GM23338 (cell line): ENCODE measurements at regions not wholly inside any gene's neighbourhood (a gene's known extent, or its start where the extent isn't known, plus 50 kb on each side); places are given as distances from the start of the nearest gene placed in this dataset.

Experiments
- ATAC-seq: fragments of 200-7000 bp; cut with Tn5 transposase; 3 replicates; pipeline ENCODE4 v1.9.1; 2020
- DNase-seq: peaks from one replicate; pipeline ENCODE4 v3.0.0-alpha.2; 2015; ENCODE audit warnings: low spot score
- H2AFZ ChIP-seq: fragments of 200-600 bp; sonication (generic); 2 replicates; pipeline ENCODE4 v1.8.0; 2016; ENCODE audit warnings: antibody characterized with exemption, mild to moderate bottlenecking, moderate library complexity
- H3F3A ChIP-seq: fragments of 200-600 bp; sonication (generic); replicated peaks from 2 replicates; pipeline ENCODE4 v1.8.0; 2017; ENCODE audit warnings: antibody characterized with exemption, mixed run types, low read depth
- H3K27ac ChIP-seq: fragments of 200-600 bp; sonication (generic); 2 replicates; pipeline ENCODE4 v1.6.1; 2016; ENCODE audit warnings: low read depth
- H3K27me3 ChIP-seq: fragments of 200-600 bp; sonication (generic); 2 replicates; pipeline ENCODE4 v1.8.0; 2016; ENCODE audit warnings: mild to moderate bottlenecking, mixed run types, moderate library complexity; ENCODE audit not compliant: insufficient read depth
- H3K36me3 ChIP-seq: fragments of 200-600 bp; sonication (generic); 2 replicates; pipeline ENCODE4 v1.8.0; 2016; ENCODE audit warnings: mild to moderate bottlenecking; ENCODE audit not compliant: insufficient read depth
- H3K4me1 ChIP-seq: fragments of 200-600 bp; sonication (generic); 2 replicates; pipeline ENCODE4 v1.8.0; 2016; ENCODE audit warnings: mild to moderate bottlenecking, moderate library complexity; ENCODE audit not compliant: insufficient read depth
- H3K4me2 ChIP-seq: fragments of 200-600 bp; sonication (generic); 2 replicates; pipeline ENCODE4 v1.7.1; 2017; ENCODE audit warnings: mixed run types
- H3K4me3 ChIP-seq: fragments of 200-600 bp; sonication (generic); 2 replicates; pipeline ENCODE4 v1.6.1; 2016; ENCODE audit warnings: mixed run types
- H3K79me2 ChIP-seq: fragments of 200-600 bp; sonication (generic); replicated peaks from 2 replicates; pipeline ENCODE4 v1.8.0; 2017; ENCODE audit warnings: mild to moderate bottlenecking; ENCODE audit not compliant: insufficient read depth
- H3K9me2 ChIP-seq: fragments of 200-600 bp; sonication (generic); 2 replicates; pipeline ENCODE4 v1.8.0; 2017; ENCODE audit not compliant: insufficient read depth
- H4K20me1 ChIP-seq: fragments of 200-600 bp; sonication (generic); replicated peaks from 2 replicates; pipeline ENCODE4 v1.8.0; 2017; ENCODE audit warnings: mild to moderate bottlenecking; ENCODE audit not compliant: insufficient read depth
- H3K27ac Mint-ChIP-seq: 2 replicates; pipeline ENCODE4 v1.8.0; 2020; ENCODE audit warnings: inconsistent platforms, mild to moderate bottlenecking, moderate library complexity, mixed read lengths
- H3K27me3 Mint-ChIP-seq: 3 replicates; pipeline ENCODE4 v1.8.0; 2022; ENCODE audit warnings: low read depth, mild to moderate bottlenecking, moderate library complexity, mixed read lengths, inconsistent platforms; ENCODE audit not compliant: insufficient read depth, poor library complexity
- H3K36me3 Mint-ChIP-seq: 3 replicates; pipeline ENCODE4 v1.8.0; 2021; ENCODE audit warnings: low read depth, mild to moderate bottlenecking, inconsistent platforms, moderate library complexity, mixed read lengths
- H3K4me1 Mint-ChIP-seq: 3 replicates; pipeline ENCODE4 v1.8.0; 2020; ENCODE audit warnings: mild to moderate bottlenecking, inconsistent platforms, mixed read lengths
- H3K4me3 Mint-ChIP-seq: 3 replicates; pipeline ENCODE4 v1.8.0; 2021; ENCODE audit warnings: moderate library complexity, mild to moderate bottlenecking, inconsistent platforms, mixed read lengths
- H3K9me3 Mint-ChIP-seq: 3 replicates; pipeline ENCODE4 v1.8.0; 2020; ENCODE audit warnings: moderate library complexity, mild to moderate bottlenecking, inconsistent platforms, mixed read lengths
- ETS1 ChIP-seq: IDR thresholded peaks from 2 replicates; pipeline ENCODE4 v1.6.1; 2016; ENCODE audit warnings: antibody characterized with exemption
- STAT1 ChIP-seq: IDR thresholded peaks from one replicate; pipeline ENCODE4 v1.6.1; 2016; ENCODE audit warnings: antibody characterized with exemption; ENCODE audit not compliant: unreplicated experiment
- ZNF114 ChIP-seq: fragments of 250-450 bp; sonication (Bioruptor Pico); IDR thresholded peaks from 2 replicates; pipeline ENCODE4 v1.5.0; 2020; ENCODE audit warnings: mild to moderate bottlenecking, moderate library complexity
- ZNF331 ChIP-seq: fragments of 250-450 bp; sonication (Bioruptor Pico); IDR thresholded peaks from 2 replicates; pipeline ENCODE4 v1.5.0; 2020; ENCODE audit warnings: low read depth, mild to moderate bottlenecking, moderate library complexity
- TF ChIP-seq, protein P1 (sequence below), 2 experiments: fragments of 200-600 bp in 1 of 2; sonication (generic) in 1 of 2; conservative IDR thresholded peaks; 2 replicates each; pipeline versions ENCODE4 v1.5.1 to v1.6.1; 2016 to 2017; ENCODE audit warnings: antibody characterized with exemption in 2 of 2, low read depth in 2 of 2, mild to moderate bottlenecking in 2 of 2, moderate library complexity in 1 of 2
- TF ChIP-seq, protein P2 (sequence below): IDR thresholded peaks from one replicate; pipeline ENCODE4 v1.6.1; 2018; ENCODE audit warnings: antibody characterized with exemption; ENCODE audit not compliant: unreplicated experiment

DNA sequence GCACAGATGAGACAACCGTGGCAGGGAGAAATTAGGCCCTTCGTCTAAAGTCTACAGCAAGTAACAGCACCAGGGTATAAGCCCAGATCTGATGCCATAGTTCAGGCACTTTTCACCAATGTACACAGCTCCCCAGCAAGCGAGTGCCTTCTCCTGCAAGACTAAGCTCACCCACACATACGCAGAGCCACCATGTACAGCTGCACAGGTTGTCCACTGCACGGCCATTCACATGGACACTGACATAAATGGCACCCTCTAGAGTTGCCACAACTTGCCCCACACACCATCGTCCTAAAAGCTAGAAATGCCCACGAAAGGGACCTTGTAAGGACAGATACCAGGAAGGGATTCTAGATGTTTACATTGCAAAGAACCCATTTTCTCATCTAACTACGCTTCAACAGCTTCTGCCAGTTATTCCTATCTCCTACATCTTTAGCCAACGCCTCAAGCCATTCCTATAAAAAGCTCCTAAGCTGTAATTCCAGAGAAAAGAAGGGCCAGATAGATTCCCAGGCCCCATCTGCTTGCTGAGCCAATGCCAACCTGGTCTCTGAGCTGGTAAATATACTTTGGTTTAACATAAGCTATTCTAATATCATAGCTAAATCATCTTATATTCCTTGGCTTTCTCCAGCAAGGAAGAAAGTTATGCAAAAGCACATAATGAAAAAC lies 174.0 kb upstream of the KAZN start:
- H3K9me2 ChIP-seq = 0 out of 2 replicates have a peak, but pooled peaks cover 9% of the 10 kb centered on the region
- no peak overlapping the region for H3K27ac ChIP-seq
- TF ChIP-seq, protein P1, sequence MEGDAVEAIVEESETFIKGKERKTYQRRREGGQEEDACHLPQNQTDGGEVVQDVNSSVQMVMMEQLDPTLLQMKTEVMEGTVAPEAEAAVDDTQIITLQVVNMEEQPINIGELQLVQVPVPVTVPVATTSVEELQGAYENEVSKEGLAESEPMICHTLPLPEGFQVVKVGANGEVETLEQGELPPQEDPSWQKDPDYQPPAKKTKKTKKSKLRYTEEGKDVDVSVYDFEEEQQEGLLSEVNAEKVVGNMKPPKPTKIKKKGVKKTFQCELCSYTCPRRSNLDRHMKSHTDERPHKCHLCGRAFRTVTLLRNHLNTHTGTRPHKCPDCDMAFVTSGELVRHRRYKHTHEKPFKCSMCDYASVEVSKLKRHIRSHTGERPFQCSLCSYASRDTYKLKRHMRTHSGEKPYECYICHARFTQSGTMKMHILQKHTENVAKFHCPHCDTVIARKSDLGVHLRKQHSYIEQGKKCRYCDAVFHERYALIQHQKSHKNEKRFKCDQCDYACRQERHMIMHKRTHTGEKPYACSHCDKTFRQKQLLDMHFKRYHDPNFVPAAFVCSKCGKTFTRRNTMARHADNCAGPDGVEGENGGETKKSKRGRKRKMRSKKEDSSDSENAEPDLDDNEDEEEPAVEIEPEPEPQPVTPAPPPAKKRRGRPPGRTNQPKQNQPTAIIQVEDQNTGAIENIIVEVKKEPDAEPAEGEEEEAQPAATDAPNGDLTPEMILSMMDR (conservative IDR thresholded peaks at IDR 0.05; ENCODE audit: low read depth in 2 of 2) = no peak
- TF ChIP-seq STAT1 (no peak), ZNF331 (CRISPR knock-in tag) (no peak), ETS1 (no peak)
- TF ChIP-seq, protein P2, sequence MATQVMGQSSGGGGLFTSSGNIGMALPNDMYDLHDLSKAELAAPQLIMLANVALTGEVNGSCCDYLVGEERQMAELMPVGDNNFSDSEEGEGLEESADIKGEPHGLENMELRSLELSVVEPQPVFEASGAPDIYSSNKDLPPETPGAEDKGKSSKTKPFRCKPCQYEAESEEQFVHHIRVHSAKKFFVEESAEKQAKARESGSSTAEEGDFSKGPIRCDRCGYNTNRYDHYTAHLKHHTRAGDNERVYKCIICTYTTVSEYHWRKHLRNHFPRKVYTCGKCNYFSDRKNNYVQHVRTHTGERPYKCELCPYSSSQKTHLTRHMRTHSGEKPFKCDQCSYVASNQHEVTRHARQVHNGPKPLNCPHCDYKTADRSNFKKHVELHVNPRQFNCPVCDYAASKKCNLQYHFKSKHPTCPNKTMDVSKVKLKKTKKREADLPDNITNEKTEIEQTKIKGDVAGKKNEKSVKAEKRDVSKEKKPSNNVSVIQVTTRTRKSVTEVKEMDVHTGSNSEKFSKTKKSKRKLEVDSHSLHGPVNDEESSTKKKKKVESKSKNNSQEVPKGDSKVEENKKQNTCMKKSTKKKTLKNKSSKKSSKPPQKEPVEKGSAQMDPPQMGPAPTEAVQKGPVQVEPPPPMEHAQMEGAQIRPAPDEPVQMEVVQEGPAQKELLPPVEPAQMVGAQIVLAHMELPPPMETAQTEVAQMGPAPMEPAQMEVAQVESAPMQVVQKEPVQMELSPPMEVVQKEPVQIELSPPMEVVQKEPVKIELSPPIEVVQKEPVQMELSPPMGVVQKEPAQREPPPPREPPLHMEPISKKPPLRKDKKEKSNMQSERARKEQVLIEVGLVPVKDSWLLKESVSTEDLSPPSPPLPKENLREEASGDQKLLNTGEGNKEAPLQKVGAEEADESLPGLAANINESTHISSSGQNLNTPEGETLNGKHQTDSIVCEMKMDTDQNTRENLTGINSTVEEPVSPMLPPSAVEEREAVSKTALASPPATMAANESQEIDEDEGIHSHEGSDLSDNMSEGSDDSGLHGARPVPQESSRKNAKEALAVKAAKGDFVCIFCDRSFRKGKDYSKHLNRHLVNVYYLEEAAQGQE = no peak
- no peaks in the 10 kb centered on the region for H3F3A ChIP-seq
- no peak overlapping the region for H2AFZ ChIP-seq
- ATAC-seq (no peak), DNase-seq (no peak)
- no peaks in the 10 kb centered on the region for H3K27me3 ChIP-seq
- no peaks in the 10 kb centered on the region for H3K36me3 ChIP-seq
- H3K4me3 Mint-ChIP-seq = no peak overlapping the region
- no peaks in the 10 kb centered on the region for H3K4me1 Mint-ChIP-seq
- no peak overlapping the region for H3K27ac Mint-ChIP-seq
- no peaks in the 10 kb centered on the region for H4K20me1 ChIP-seq
- no peaks in the 10 kb centered on the region for H3K4me1 ChIP-seq
- H3K4me2 ChIP-seq = no peak overlapping the region
- no peak overlapping the region for H3K4me3 ChIP-seq
- H3K36me3 Mint-ChIP-seq = peaks cover 9% of the 10 kb centered on the region
- peaks cover 3% of the 10 kb centered on the region for H3K27me3 Mint-ChIP-seq
- peaks cover 11% of the 10 kb centered on the region for H3K9me3 Mint-ChIP-seq
- no peaks in the 10 kb centered on the region for H3K79me2 ChIP-seq

DNA sequence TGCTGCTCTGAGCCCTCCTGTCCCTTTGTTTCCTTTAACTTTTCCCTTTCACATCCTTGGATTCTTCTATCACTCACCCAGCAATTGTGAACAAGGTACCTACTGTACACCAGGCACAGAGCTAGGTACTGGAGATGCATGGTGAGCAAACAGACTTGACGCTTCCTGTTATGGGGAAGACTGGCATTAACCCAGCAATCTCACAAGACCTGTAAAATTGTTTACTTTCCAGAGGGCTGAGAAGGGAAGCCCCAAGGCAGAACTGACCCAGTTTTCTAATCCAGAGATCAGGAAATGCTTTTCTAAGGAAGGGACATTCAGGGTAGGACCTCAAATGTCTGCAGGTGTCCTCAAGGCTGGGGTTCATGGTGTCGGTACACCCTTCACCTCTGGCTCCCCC lies 171.6 kb upstream of the KAZN start:
- Mint-ChIP-seq H3K9me3 (no peaks in the 10 kb centered on the region), H3K27me3 (no peaks in the 10 kb centered on the region), H3K36me3 (no peaks in the 10 kb centered on the region), H3K4me3 (no peak overlapping the region), H3K4me1 (no peaks in the 10 kb centered on the region), H3K27ac (no peak overlapping the region)
- ATAC-seq (no peak), DNase-seq (no peak)
- Histone ChIP-seq H3K4me1 (no peaks in the 10 kb centered on the region), H3K27me3 (no peaks in the 10 kb centered on the region), H2AFZ (no peak overlapping the region), H3K79me2 (no peaks in the 10 kb centered on the region), H3K4me2 (no peak overlapping the region), H3F3A (no peaks in the 10 kb centered on the region), H3K9me2 (0 out of 2 replicates have a peak, but pooled peaks cover 9% of the 10 kb centered on the region), H3K4me3 (no peak overlapping the region), H4K20me1 (no peaks in the 10 kb centered on the region), H3K27ac (no peak overlapping the region), H3K36me3 (no peaks in the 10 kb centered on the region)
- no peak for TF ChIP-seq ETS1
- TF ChIP-seq ZNF114 (CRISPR knock-in tag) = no peak
- no peak for TF ChIP-seq STAT1
